HG03558 (cell line): ENCODE measurements at regions not wholly inside any gene's neighbourhood (a gene's known extent, or its start where the extent isn't known, plus 50 kb on each side); places are given as distances from the start of the nearest gene placed in this dataset.
"Not testable (repeated sequence)": the region's sequence is repeated elsewhere in the genome, so short reads cannot be mapped to it uniquely, and the experiment has no call there.

ENCODE experiments used
- ATAC-seq: cut with Tn5 transposase; IDR thresholded peaks from one replicate; pipeline ENCODE4 v1.9.1; 2021; ENCODE audit warnings: moderate number of reproducible peaks; ENCODE audit not compliant: unreplicated experiment; ENCODE audit errors: extremely low read depth

DNA sequence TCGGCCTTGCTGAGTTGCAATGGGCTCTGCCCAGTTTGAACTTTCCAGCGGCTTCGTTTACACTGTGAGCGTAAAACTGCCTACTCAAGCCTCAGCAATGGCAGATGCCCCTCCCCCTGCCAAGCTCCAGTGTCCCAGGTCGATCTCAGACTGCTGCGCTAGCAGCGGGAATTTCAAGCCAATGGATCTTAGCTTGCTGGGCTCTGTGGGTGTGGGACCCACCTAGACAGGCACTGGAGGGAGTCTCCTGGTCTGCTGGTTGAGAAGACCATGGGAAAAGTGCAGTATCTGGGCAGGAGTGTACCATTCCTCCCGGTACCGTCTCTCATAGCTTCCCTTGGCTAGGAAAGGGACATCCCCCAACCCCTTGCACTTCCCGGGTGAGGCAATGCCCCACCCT lies 88.2 kb downstream of the KLHL28 start:
- ATAC-seq: no peak

DNA sequence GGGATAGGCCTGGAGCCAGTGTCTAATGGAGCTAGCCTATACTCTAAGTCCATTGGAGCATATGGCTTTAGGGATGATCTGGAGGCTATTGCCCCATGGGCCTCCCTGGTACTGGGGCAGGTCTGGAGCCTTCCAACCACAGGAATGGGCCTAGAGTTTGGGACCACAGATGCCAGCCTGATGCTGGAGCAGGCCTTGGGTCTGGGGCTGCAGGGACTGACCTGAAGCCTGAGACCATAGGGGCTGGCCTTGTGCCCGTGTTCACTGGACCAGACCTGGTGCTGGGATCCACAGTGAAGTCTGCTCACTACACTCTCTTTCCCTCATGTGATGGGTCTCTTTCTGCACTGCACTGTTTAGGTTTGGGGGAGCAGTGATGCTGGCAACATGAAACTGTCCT lies 95.0 kb downstream of the KLHL28 start:
- no peak for ATAC-seq

DNA sequence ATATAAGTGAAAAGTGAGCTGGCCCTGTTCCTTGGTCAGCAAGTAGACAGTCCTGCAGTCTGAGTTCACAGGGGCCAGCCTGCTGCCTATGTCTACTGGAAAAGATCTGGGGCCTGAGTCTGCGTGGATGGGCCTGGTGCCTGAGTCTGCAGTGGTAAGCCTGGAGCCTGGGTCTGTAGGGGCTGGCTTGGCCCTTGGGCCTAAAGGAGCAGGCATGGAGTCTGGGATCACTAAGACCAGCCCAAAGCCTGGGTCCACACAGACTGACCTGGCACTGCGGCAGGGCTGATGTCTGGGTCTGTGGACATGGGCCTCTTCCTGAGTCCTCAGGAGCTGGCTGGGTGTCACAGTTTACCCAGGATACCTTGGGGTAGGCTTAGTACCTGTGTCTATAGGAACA lies 95.4 kb downstream of the KLHL28 start:
- ATAC-seq: no peak

DNA sequence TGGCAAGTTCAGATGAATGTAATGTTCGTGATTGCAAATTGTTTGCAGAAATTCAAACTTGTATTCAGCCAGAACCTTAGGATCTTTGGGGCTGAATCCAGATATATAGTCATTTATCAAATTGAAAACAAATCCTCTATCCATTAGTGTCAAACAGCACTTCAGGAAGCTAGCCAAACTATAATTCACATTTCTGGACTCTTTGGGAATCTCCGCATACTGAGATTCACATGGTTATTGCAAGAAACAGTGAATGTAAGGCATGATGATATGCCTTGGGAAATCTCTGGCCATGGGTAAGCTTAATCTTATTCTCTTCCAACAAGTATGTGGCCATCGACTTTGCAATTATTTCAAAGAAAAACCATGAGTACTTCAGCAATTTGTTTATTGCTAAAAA lies 98.5 kb downstream of the KLHL28 start:
- ATAC-seq: no peak

DNA sequence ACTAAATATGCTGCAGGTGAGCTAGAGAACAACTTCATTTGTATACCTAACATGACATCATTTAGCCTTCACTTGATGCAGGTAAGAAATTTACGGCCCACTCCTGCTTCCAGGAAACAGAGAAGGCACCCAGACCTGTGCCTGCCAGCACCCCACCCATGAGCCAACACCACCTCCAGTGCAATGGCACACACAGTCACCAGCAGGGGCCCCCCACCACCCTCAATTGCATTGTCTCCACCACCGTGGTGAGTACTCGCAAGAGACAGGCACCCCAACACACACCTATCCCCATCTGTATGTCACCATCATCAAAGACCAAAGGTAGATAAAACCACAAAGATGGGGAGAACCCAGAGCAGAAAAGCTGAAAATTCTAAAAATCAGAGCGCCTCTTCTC lies 107.6 kb downstream of the KLHL28 start:
- ATAC-seq: no peak

DNA sequence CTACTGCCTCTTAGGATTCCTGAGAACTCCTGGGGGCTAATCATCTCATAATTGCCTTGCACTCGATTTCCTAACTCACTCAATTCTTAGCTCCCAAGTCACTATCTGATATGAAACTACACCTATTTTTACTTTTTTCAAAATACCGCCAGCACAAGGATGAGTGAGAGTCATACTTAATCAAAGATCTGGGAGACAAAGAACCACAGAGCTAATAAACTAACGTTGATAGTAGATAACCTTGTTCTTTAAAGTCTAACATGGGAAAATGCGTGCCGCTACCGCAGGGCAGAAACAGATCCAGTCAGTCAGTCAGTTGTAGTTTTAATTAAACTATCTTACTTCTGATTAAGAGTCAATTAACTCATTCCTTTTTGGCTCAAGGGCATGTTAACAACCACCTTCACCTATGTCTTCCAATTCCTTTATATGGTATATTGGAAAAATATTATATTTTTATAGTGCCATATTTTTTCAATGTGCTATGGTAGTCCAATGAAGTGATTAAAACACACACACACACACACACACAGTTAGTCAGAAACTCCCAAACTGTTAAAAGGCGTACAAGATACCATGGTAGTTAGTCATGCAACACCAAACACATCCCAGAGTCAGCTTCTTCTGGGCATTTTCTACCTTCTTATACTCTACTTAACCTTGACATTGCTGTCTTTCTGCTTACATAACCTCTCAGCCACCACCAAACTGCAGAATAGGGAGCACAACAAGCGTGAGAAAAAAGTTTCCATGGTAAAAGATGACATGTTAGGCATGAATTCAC lies 114.0 kb downstream of the KLHL28 start:
- no peak for ATAC-seq

DNA sequence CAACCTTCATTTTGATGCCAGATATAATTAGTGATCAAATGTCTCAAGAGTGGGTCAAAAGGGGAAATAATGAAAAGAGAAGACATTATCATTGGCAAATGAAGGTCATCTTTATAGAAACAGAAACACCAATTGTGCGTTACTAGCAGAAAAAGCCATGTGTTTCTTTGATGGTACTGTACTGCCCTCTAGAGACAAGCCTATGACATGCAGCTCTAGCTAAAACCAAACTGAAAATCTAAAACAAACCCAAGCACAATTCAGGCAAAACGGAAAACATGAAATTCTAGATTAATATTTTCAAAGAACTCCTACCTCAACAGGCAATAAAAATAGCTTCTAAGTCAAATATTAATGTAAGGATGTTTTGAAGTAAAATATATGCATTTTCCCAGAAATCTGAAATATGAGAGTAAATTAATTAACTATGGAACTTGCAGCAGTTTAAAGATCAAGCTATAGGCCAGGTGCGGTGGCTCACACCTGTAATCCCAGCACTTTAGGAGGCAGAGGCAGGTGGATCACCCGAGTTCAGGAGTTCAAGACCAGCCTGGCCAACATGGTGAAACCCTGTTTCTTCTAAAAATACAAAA lies 115.4 kb downstream of the KLHL28 start:
- no peak for ATAC-seq

DNA sequence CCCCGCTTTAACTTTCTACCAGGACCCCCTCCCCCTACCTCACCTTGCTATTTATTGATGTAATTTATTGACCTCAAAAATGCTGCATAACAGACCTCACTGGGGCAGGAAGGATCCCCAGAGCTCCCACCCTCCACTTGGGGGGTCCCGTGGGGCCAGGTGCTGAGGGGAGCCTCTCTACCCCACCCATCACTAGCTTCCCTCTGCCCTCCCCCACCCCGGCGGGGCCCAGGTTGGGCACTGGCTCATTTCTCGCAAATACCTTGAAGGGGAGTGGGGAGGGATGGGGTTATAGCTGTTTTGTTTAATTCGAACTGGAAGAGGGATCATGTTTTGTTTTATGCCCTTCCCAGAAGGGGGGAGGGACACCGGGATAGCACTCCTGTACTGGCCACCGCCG lies 125.8 kb downstream of the KLHL28 start:
- ATAC-seq: not testable (repeated sequence)

DNA sequence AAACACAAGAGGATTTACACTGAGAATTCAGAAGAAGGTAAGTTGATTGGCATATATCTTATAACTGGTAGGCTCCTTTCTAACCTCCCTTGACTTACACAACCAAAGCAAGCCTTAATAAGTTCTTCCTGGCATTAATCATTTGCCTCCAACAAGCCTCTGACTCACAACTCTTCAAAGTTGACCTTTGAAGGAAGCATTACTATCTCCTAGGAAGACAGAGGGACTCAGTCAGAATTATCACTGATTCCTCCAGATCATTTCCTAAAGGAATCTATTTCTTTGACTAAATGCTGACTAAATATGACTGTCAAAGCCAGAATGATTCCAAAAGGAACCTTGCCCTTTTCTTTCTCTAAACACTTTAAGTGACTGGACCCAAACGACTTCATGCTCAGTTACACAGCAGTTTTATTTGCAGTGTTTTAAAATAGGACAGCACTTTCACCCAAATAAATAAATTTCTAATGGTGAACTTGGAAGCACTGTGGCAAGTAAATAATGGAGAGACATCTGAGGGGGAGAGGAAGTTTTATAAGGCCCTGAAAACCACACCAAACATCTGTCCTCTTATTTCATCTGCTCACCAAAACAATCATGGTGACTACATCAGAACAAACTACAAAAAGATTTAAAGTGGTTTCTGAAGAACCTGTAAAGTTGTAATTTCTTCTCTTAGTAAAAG lies 128.2 kb downstream of the KLHL28 start:
- no peak for ATAC-seq

DNA sequence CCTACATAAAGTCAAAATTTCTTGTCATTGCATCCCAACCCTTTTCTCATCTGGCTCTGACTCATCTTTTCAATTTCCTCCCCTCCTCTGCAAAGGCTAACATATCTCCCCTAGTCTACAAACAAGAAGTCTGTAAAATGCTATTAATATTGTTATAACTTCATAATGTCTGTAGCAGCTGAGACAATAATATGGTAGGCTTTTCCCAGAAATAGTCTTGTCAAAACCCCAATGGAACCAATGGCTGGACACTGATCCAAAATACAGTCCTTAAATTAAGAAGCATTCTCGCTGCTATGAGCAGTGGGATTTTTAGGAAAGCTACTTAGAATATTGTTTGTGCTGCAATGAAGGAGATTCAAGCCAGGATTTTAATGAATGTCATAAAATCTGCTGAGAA lies 131.4 kb downstream of the KLHL28 start:
- ATAC-seq: no peak

DNA sequence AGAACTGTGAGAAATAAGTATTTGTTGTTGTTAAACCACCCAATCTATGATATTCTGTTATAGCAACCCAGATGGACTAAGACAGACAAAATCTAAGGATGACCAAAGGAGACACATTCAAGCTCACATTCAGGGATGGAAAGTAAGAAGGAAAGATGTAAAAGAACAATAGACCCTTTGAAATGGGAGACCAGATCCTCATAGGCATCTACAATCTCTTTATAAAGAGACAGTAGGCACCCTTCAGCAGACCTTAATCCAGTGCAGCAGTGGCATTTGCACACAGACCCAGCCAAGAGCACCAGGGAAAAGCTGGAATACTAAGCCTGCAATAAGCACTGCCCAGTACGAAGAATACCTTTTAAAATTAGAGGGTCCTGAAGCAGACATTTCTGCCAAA lies 132.7 kb downstream of the KLHL28 start:
- no peak for ATAC-seq

DNA sequence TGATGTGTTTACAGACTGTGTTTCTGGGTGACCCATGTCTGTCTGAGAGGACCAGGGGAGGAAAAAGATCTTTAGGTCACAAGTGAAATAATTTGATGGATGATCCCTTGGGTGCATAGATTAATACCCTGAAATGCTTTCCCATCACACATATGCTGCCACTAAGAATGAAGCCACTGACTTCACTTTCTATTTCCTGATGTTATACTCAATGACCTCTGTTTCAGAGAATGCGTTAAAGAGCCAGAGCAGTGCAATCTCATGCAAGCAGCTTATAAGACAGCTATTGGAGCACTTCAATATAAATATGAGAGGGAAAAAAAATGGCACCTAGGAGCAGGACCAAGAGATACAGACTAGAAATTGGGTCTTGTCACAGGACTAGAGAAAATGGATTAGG lies 133.7 kb downstream of the KLHL28 start:
- no peak for ATAC-seq

DNA sequence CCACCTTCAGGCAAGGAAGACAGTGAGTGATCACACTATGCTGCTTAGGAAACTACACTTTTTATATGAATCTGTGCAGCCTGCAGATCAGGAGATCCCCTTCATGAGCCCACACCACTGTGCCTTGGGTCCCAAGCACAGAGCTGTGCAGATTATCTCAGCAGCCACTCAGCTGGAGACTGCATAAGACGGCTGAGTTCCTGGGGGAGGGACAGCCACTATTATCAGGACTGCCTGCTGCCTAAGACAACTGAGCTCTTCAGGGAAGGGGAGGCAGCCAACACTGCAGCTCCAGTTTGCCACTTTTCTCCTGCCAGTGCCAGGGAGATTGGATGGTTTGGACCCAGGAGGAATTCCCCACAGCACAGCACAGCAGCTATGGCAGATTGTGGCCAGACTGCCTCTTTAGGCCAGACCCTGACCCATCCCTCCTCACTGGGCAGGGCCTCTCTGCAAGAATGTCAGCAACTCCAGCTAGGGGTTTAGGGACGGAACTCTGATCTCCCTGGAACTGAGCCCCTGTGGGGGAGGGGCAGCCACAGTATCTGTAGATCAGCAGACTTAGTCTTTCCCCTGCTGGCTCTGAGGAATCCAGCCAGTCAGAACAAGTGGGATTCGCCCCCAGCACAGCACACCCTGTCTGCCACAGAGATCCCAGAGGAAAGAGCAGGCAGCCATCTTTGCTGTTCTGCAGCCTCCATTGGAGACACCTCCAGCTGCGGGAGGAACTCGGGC lies 141.3 kb downstream of the KLHL28 start:
- no peak for ATAC-seq

DNA sequence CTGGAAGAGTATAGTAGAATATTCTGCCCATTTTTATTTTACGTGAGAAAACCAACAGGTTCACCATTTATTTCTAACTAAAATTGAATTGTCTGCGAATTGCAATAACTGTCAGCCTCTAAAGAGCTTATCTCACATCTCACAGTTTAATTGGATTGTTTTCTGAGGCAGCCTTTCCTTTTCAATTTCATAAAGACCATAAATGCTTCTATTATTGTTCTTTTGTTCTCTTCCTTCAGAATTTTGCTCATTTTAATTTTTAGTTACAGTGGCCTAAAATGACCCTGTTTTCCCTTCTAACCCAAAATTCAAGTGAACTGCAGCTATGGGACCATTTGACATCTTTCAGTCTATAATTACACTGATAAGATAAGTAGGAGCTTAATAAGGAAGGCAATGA lies 147.6 kb downstream of the KLHL28 start:
- no peak for ATAC-seq

DNA sequence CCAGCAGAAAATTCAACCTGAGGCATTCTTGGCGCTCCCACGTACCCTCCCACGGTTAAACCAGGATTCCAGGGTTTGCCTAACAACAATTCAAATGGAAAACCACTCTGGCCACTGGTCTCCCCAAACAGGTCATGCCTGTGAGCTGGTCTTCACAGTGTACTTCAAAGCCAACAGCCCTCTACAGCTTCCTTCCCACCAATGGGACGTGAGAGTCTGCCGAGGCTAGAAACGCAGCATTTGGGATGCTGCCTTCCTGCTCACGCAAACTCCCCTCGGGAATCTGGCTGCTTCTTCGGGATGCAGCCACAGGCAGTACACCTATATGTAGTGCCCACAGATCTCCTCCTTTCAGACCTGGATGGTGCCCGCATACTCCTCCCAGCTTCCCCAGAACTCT lies 149.1 kb downstream of the KLHL28 start:
- ATAC-seq: no peak

DNA sequence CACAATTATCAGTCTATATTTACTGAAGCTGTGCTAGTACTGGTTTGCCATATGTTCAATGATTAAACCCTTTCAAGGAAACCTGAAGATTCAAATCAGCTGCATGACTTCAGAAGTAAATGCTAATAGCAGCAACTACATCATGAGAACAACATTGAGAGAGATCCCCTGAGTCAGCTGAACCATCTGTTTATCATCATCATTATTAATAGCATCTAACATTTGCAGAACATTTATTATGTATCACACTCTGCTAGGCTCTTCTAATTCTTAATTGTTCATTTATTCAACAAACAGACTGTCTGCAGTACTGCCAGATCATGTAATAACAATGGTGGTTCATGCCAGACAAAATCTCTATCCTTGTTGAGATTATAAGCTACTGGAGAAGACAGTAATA lies 157.4 kb downstream of the KLHL28 start:
- ATAC-seq: no peak

DNA sequence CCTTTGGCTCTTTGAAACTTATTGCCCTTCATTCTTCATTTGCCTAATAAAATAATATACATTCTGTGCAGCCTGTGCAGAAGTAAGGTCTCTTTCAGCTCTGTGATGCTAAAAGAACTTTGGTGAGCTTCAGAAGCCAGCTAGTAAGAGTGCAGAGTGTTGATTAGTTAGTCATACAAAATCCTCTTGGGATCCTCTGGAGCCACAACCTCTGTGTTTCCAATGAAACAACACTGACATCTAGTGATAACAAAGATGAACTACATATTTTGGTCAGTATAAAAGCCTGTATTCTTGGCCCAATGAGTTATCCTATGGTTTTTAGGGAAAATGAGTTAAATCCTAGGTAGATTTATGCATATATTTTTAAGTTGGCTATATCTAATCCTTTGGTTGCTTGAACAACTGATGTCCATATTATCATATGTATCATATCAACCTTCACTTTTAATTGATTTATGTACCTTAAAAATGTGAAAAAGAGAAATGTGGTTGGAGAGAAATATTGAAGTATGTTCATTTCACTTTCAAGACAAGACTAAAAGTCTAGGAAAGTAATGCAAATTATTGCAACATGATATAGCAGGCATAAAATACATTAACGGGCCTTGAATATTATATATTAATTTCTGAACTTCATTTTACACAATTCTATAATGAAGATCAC lies 158.4 kb downstream of the KLHL28 start:
- no peak for ATAC-seq

DNA sequence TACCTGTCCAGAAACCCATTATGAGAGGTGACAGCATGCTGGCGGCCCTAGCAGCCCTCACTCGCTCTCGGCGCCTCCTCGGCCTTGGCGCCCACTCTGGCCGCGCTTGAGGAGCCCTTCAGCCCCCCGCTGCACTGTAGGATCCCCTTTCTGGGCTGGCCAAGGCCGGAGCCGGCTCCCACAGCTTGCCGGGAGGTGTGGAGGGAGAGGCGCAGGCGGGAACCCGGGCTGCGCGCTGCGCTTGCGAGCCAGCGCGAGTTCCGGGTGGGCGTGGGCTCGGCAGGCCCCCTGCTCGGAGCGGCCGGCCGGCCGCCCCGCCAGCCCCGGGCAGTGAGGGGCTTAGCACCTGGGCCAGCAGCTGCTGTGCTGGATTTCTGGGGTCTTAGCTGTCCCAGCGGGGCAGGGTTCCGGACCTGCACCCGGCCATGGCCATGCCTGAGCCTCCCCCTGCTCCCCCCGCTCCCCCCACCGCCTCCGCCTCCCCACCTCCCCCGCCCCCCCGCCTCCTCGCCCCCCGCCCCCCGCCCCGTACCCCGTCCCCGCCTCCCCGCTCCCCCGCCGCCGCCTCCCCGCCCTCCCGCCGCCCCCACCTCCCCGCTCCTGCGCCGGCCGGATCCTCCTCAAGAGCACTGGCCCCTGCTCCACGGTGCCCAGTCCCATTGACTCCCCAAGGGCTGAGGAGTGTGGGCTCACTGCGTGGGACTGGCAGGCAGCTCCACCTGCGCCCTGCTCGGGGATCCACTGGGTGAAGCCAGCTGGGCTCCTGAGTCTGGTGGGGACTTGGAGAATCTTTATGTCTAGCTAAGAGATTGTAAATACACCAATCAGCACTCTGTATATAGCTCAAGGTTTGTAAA lies 163.1 kb downstream of the KLHL28 start:
- ATAC-seq: no peak

DNA sequence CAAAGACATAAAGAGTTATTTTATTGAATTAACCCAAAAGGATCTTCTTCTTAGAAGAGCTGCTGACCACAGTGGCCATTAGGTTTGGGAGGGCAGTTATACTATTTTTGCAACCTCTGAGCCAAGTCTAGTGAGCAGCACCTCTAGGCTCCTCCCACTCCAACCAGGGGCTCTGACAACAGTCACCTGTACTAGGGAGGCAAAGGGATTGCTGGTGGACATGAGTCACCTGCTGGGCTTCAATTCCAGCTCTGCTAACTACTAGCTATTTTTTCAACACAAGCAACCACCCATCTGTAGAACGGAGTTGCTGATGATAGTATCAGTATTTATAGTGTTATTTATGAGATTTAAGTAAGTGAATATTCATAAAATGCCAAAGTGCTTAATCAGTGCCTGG lies 166.0 kb downstream of the KLHL28 start:
- ATAC-seq: no peak

DNA sequence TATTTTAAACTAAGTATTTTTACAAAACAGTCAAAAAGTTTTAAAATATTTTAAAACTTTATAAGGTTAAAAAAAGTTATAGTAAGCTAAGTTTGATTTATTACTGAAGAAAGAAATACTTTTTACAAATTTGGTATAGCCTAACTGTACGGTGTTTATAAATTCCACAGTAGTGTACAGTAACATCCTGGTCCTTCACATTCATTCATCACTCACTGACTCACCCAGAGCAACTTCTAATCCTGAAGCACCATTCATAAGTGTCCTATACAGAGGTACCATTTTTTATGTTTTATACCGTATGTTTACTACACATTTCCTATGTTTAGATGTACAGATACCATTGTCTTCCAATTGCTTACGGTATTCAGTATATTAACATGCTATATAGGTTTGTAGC lies 170.0 kb downstream of the KLHL28 start:
- no peak for ATAC-seq
